H1 (cell line): ENCODE measurements at regions not wholly inside any gene's neighbourhood (a gene's known extent, or its start where the extent isn't known, plus 50 kb on each side); places are given as distances from the start of the nearest gene placed in this dataset.

ENCODE experiments used
- CTCF ChIA-PET: fragments of 300-600 bp; sonication (Branson Sonifier 250); formaldehyde crosslinking; loops from one replicate; lab custom pipeline; 2021; ENCODE audit not compliant: partially characterized antibody; lab: Charles Lee
- POLR2A ChIA-PET: fragments of 300-600 bp; sonication (Branson Sonifier 250); formaldehyde crosslinking; loops from one replicate; lab custom pipeline; 2021; ENCODE audit warnings: inconsistent platforms; ENCODE audit not compliant: partially characterized antibody; lab: Charles Lee
- DNase-seq, 2 experiments: peaks; one replicate each; pipeline versions ENCODE4 v3.0.0 to v3.0.0-alpha.2; 2010 to 2022; ENCODE audit warnings: low spot score in 2 of 2, low read depth in 1 of 2, mixed read lengths in 1 of 2
- FAIRE-seq: peaks from 2 replicates; lab custom pipeline; 2011; peaks lifted over from hg19 to GRCh38; lab: Jason Lieb, UNC
- H2AFZ ChIP-seq: 2 replicates; pipeline ENCODE4 v1.8.1; 2012; ENCODE audit warnings: low read length, inconsistent platforms
- H2AK5ac ChIP-seq: 2 replicates; pipeline ENCODE4 v1.6.1; 2013; ENCODE audit warnings: low read depth, low read length
- H2BK120ac ChIP-seq: replicated peaks from 2 replicates; pipeline ENCODE3; 2013; ENCODE audit warnings: low read depth, low read length, inconsistent platforms
- H2BK12ac ChIP-seq: 2 replicates; pipeline ENCODE4 v1.6.1; 2013; ENCODE audit warnings: low read depth, low read length
- H2BK15ac ChIP-seq: 2 replicates; pipeline ENCODE4 v1.6.1; 2013; ENCODE audit warnings: low read length
- H2BK20ac ChIP-seq: 2 replicates; pipeline ENCODE4 v1.6.1; 2013; ENCODE audit warnings: low read length
- H2BK5ac ChIP-seq: 2 replicates; pipeline ENCODE4 v1.6.1; 2013; ENCODE audit warnings: low read depth, low read length
- H3K14ac ChIP-seq: 2 replicates; pipeline ENCODE4 v1.6.1; 2013; ENCODE audit warnings: inconsistent platforms; ENCODE audit not compliant: insufficient read length
- H3K18ac ChIP-seq: 2 replicates; pipeline ENCODE4 v1.6.1; 2013; ENCODE audit warnings: low read length; ENCODE audit errors: extremely low read depth
- H3K23ac ChIP-seq: 2 replicates; pipeline ENCODE4 v1.6.1; 2013; ENCODE audit warnings: inconsistent platforms; ENCODE audit not compliant: insufficient read length
- H3K23me2 ChIP-seq: 2 replicates; pipeline ENCODE4 v1.6.1; 2013; ENCODE audit warnings: low read depth, low read length
- H3K27ac ChIP-seq: 2 replicates; pipeline ENCODE4 v1.6.1; 2011; ENCODE audit warnings: low read depth, low read length, inconsistent platforms
- H3K27me3 ChIP-seq, 4 experiments: replicated peaks in 1 of 4; 1 replicate in 1 of 4; 2 replicates in 3 of 4; pipeline versions ENCODE4 v1.6.1 to v1.8.1; 2011 to 2013; ENCODE audit warnings: low read length in 3 of 4, mild to moderate bottlenecking in 3 of 4, inconsistent platforms in 2 of 4, mixed read lengths in 2 of 4, moderate library complexity in 1 of 4; ENCODE audit not compliant: control insufficient read depth in 3 of 4, insufficient read depth in 3 of 4; ENCODE audit errors: extremely low read depth in 1 of 4
- H3K36me3 ChIP-seq, 4 experiments: 2 replicates each; pipeline versions ENCODE4 v1.6.1 to v1.8.1; 2011 to 2013; ENCODE audit warnings: mild to moderate bottlenecking in 4 of 4, low read length in 3 of 4, moderate library complexity in 2 of 4, control low read depth in 1 of 4, inconsistent platforms in 1 of 4; ENCODE audit not compliant: insufficient read depth in 4 of 4, control insufficient read depth in 2 of 4
- H3K4ac ChIP-seq: replicated peaks from 2 replicates; pipeline ENCODE3; 2013; ENCODE audit warnings: low read length, low read depth, mixed read lengths, inconsistent platforms; ENCODE audit not compliant: insufficient read length
- H3K4me1 ChIP-seq, 4 experiments: replicated peaks in 1 of 4; 1 replicate in 1 of 4; 2 replicates in 3 of 4; pipeline versions ENCODE4 v1.6.1 to v1.8.1; 2011 to 2013; ENCODE audit warnings: low read length in 3 of 4, inconsistent platforms in 2 of 4, mixed read lengths in 1 of 4; ENCODE audit not compliant: insufficient read depth in 4 of 4, control insufficient read depth in 3 of 4
- H3K4me2 ChIP-seq, 2 experiments: 2 replicates each; pipeline versions ENCODE4 v1.6.1 to v1.8.1; 2011 to 2013; ENCODE audit warnings: low read depth in 2 of 2, low read length in 2 of 2, control low read depth in 1 of 2, inconsistent platforms in 1 of 2, mild to moderate bottlenecking in 1 of 2; ENCODE audit not compliant: insufficient read depth in 1 of 2
- H3K4me3 ChIP-seq, 4 experiments: fragments of 200-600, 300-600 bp in 1 of 4; sonication (generic), shearing (Covaris generic), sonication (Bioruptor Twin) in 1 of 4; 2 replicates each; pipeline versions ENCODE4 v1.5.1 to v1.8.1; 2011 to 2016; ENCODE audit warnings: low read length in 4 of 4, low read depth in 3 of 4, control low read depth in 2 of 4, inconsistent platforms in 2 of 4, mild to moderate bottlenecking in 2 of 4, mixed read lengths in 1 of 4, moderate library complexity in 1 of 4; ENCODE audit not compliant: insufficient read depth in 2 of 4; ENCODE audit errors: extremely low read depth in 1 of 4
- H3K56ac ChIP-seq: replicated peaks from 2 replicates; pipeline ENCODE3; 2013; ENCODE audit warnings: low read depth, mild to moderate bottlenecking, mixed read lengths, low read length, inconsistent platforms; ENCODE audit not compliant: insufficient read length
- H3K79me1 ChIP-seq: 2 replicates; pipeline ENCODE4 v1.6.1; 2013; ENCODE audit warnings: low read depth, low read length, control low read depth
- H3K79me2 ChIP-seq, 2 experiments: 2 replicates each; pipeline versions ENCODE4 v1.6.1 to v1.8.1; 2012 to 2013; ENCODE audit warnings: low read length in 2 of 2, mild to moderate bottlenecking in 2 of 2, inconsistent platforms in 1 of 2; ENCODE audit not compliant: insufficient read depth in 2 of 2, control insufficient read depth in 1 of 2
- H3K9ac ChIP-seq, 4 experiments: replicated peaks in 1 of 4; 1 replicate in 1 of 4; 2 replicates in 3 of 4; pipeline versions ENCODE4 v1.6.1 to v1.8.1; 2011 to 2013; ENCODE audit warnings: low read depth in 3 of 4, low read length in 3 of 4, control low read depth in 2 of 4, mild to moderate bottlenecking in 2 of 4, moderate library complexity in 2 of 4, inconsistent platforms in 1 of 4; ENCODE audit errors: extremely low read depth in 1 of 4
- H3K9me3 ChIP-seq, 2 experiments: 2 replicates each; pipeline versions ENCODE4 v1.6.1 to v1.8.1; 2012 to 2013; ENCODE audit warnings: mild to moderate bottlenecking in 2 of 2, moderate library complexity in 2 of 2, control low read depth in 1 of 2, inconsistent platforms in 1 of 2, low read depth in 1 of 2, low read length in 1 of 2, mixed read lengths in 1 of 2; ENCODE audit not compliant: insufficient read depth in 2 of 2
- H4K20me1 ChIP-seq, 2 experiments: replicated peaks in 1 of 2; 2 replicates each; pipeline versions ENCODE3 to v1.8.1; 2011 to 2013; ENCODE audit warnings: inconsistent platforms in 2 of 2, low read length in 2 of 2, mild to moderate bottlenecking in 1 of 2; ENCODE audit not compliant: insufficient read depth in 2 of 2, control insufficient read depth in 1 of 2
- H4K5ac ChIP-seq: 2 replicates; pipeline ENCODE4 v1.6.1; 2013; ENCODE audit warnings: low read length, low read depth, mixed read lengths, inconsistent platforms; ENCODE audit not compliant: insufficient read length
- H4K8ac ChIP-seq: 2 replicates; pipeline ENCODE4 v1.8.0; 2013; ENCODE audit warnings: mild to moderate bottlenecking, moderate library complexity, low read length, inconsistent platforms; ENCODE audit not compliant: insufficient read depth; ENCODE audit errors: extremely low read depth
- H4K91ac ChIP-seq: replicated peaks from 2 replicates; pipeline ENCODE3; 2013; ENCODE audit warnings: low read length, mixed read lengths, inconsistent platforms; ENCODE audit not compliant: insufficient read length
- CEBPB ChIP-seq: IDR thresholded peaks from 2 replicates; pipeline ENCODE4 v1.6.1; 2012; ENCODE audit warnings: low read depth, low read length
- MAFK ChIP-seq: IDR thresholded peaks from 2 replicates; pipeline ENCODE4 v1.6.1; 2012; ENCODE audit warnings: low read depth, mild to moderate bottlenecking, improper control_type of control experiment, low read length
- ZNF274 ChIP-seq: IDR thresholded peaks from 2 replicates; pipeline ENCODE4 v1.7.0; 2012; ENCODE audit warnings: low read length, borderline replicate concordance; ENCODE audit errors: extremely low read depth
- WGBS, 2 experiments: shearing (Covaris generic) in 1 of 2; methylation state at CpG; one replicate each; pipeline versions ENCODE4 v1.1.6 to v1.1.7; 2013 to 2015; ENCODE audit warnings: low lambda C conversion rate in 2 of 2, mixed read lengths in 2 of 2, inconsistent platforms in 1 of 2, low coverage in 1 of 2, missing lambda C conversion rate in 1 of 2; ENCODE audit not compliant: insufficient replicate concordance in 2 of 2, insufficient coverage in 1 of 2, insufficient read length in 1 of 2; ENCODE audit errors: extremely low coverage in 1 of 2, missing lambda C conversion rate in 1 of 2; 5-methylcytosine and 5-hydroxymethylcytosine counted together

- H4K20me1 ChIP-seq, result no peaks in the 10 kb centered on the region
- no peak overlapping the region for H3K18ac ChIP-seq
- no peaks in the 10 kb centered on the region for H3K79me2 ChIP-seq
- no peak overlapping the region for H4K91ac ChIP-seq
- no peak overlapping the region for H3K4ac ChIP-seq
- H3K27me3 ChIP-seq, result no peaks in the 10 kb centered on the region
- no peak overlapping the region for H3K4me2 ChIP-seq
- H3K9ac ChIP-seq, result no peak overlapping the region
- H3K14ac ChIP-seq, result no peak overlapping the region
- no peak overlapping the region for H4K5ac ChIP-seq
- H2BK20ac ChIP-seq, result no peak overlapping the region
- H2BK15ac ChIP-seq, result no peak overlapping the region
- H2BK120ac ChIP-seq, result no peak overlapping the region
- no peak for FAIRE-seq
- no peak overlapping the region for H4K8ac ChIP-seq
- H3K23ac ChIP-seq, result no peak overlapping the region
- peaks cover 0 to 3% (median 0%) of the 10 kb centered on the region in 4 experiments; a peak in 1 of 7 replicates for H3K4me1 ChIP-seq
- TF ChIP-seq ZNF274 (no peak), CEBPB (no peak), MAFK (no peak)
- TF ChIP-seq, all 59 proteins: peak for 0
- no peak overlapping the region for H3K27ac ChIP-seq
- no peaks in the 10 kb centered on the region for H3K9me3 ChIP-seq
- H2BK5ac ChIP-seq, result no peak overlapping the region
- H3K4me3 ChIP-seq, result no peak overlapping the region
- no peak overlapping the region for H2AK5ac ChIP-seq
- no peaks in the 10 kb centered on the region for H3K79me1 ChIP-seq
- H3K56ac ChIP-seq, result no peak overlapping the region
- CTCF ChIA-PET, result no interaction called here
- POLR2A ChIA-PET, result no interaction called here
- no peaks in the 10 kb centered on the region for H3K36me3 ChIP-seq
- no peak overlapping the region for H2BK12ac ChIP-seq
- WGBS, 2 experiments, result 92% methylated on average over 7 of the region's 7 CpGs; no CpG with 5 or more reads in 1 of the 2 experiments
- peak overlapping the region; percentile 9 for H2AFZ ChIP-seq
- no peaks in the 10 kb centered on the region for H3K23me2 ChIP-seq
- DNase-seq, result no peak
These were observed 355.4 kb upstream of the RBFOX1 start for GRCh38 chr16:6977291-6977690.
